ENCODE measurements at regions not wholly inside any gene's neighbourhood (a gene's known extent, or its start where the extent isn't known, plus 50 kb on each side); places are given as distances from the start of the nearest gene placed in this dataset.

DNA sequence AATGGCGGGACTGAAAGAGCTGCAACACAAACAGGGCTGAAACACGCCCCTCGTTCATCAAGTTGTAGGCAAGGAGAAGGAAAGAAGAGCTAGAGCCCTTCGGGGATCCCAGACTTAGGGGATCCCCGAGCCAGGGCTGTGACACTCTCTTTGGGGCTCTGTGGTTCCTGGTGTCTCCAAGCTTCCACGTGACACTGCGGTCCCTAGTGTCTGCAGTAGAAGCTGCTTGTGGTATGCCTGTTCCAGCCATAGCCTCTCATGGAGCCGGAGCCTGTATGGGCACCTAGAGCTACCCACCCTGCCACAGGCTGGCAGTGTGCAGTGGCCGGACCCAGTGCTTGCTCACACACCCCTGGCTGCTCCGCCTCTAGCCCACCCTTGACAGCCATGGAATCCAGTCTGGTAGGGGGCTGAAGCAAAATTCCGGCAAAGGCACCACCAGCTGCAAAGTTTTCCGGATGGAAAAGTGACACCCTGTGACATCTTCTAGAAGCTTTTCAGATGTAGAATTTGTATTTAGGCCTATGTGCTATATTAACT, 1439.6 kb upstream of the ACO1 start:
- CTCF ChIA-PET, result no interaction called here
- in situ Hi-C loops (cut with HindIII; ENCODE audit: low pct_unique_long_range_greater_than_20kb, low sequenced_read_pairs), result no loop called here

DNA sequence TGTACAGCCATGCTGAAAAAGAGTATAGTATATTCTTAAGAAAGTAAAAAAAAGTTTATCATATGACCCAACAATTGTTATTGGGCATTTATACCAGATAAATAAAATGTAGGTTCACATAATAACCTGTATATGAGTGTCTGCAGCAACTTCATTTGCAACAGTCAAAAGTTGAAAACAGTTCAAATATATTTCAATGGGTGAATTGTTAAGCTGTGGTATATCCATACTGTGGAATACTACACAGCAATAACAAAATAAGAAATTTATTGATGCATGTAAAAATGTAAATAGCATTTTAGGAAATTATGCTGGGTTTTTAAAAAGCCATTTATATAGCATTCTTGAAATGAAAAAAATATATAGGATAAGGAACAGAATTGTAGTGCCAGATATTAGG, 1420.1 kb upstream of the ACO1 start:
- intact Hi-C loops (cut with micrococcal nuclease; ENCODE audit: unreplicated experiment) (no loop called here), in situ Hi-C loops (cut with HindIII; ENCODE audit: low pct_unique_long_range_greater_than_20kb, low sequenced_read_pairs) (no loop called here)
- TF ChIP-seq, protein P1, sequence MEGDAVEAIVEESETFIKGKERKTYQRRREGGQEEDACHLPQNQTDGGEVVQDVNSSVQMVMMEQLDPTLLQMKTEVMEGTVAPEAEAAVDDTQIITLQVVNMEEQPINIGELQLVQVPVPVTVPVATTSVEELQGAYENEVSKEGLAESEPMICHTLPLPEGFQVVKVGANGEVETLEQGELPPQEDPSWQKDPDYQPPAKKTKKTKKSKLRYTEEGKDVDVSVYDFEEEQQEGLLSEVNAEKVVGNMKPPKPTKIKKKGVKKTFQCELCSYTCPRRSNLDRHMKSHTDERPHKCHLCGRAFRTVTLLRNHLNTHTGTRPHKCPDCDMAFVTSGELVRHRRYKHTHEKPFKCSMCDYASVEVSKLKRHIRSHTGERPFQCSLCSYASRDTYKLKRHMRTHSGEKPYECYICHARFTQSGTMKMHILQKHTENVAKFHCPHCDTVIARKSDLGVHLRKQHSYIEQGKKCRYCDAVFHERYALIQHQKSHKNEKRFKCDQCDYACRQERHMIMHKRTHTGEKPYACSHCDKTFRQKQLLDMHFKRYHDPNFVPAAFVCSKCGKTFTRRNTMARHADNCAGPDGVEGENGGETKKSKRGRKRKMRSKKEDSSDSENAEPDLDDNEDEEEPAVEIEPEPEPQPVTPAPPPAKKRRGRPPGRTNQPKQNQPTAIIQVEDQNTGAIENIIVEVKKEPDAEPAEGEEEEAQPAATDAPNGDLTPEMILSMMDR (IDR thresholded peaks at IDR 0.05), result no peak
- TF ChIP-seq REST (IDR thresholded peaks at IDR 0.05; ENCODE audit: insufficient read depth in 1 of 2, low read depth in 2 of 2, low read length in 1 of 2), result no peak
- no peak for TF ChIP-seq SIN3A (IDR thresholded peaks at IDR 0.05; ENCODE audit: borderline replicate concordance, insufficient read depth, low read depth, low read length)
- no peak for DNase-seq (ENCODE audit: low read depth, low spot score)
- Histone ChIP-seq H3K27me3 (ENCODE audit: control insufficient read depth, insufficient read depth, low read length) (no peaks in the 10 kb centered on the region), H3K9me3 (ENCODE audit: control insufficient read depth, insufficient read depth, low read depth, low read length) (no peaks in the 10 kb centered on the region), H3K27ac (ENCODE audit: low read length) (no peak overlapping the region), H3K4me3 (ENCODE audit: low read depth in 2 of 2, low read length in 2 of 2) (no peak overlapping the region), H3K4me1 (ENCODE audit: control insufficient read depth, insufficient read depth, low read length) (no peaks in the 10 kb centered on the region), H3K36me3 (ENCODE audit: control insufficient read depth, insufficient read depth, low read length) (no peaks in the 10 kb centered on the region)
- no TSS peak for BruUV-seq (replicated peaks)
- CTCF ChIA-PET, result no interaction called here
- ATAC-seq, result no peak
- POLR2A ChIA-PET, result no interaction called here

More for the DNA sequence above, 1439.6 kb upstream of the ACO1 start:
- intact Hi-C loops (cut with micrococcal nuclease; ENCODE audit: unreplicated experiment), result no loop called here
- TF ChIP-seq, protein P1 (IDR thresholded peaks at IDR 0.05), result no peak
- TF ChIP-seq REST (IDR thresholded peaks at IDR 0.05; ENCODE audit: insufficient read depth in 1 of 2, low read depth in 2 of 2, low read length in 1 of 2) (no peak), TCF7L2 (IDR thresholded peaks at IDR 0.05; ENCODE audit: low read depth, low read length) (no peak)
- H3K4me1 ChIP-seq (ENCODE audit: control insufficient read depth, insufficient read depth, low read length), result no peaks in the 10 kb centered on the region
- no peak overlapping the region for H3K4me3 ChIP-seq (ENCODE audit: low read depth in 2 of 2, low read length in 2 of 2)
- DNase-seq (ENCODE audit: low read depth, low spot score), result no peak
- POLR2A ChIA-PET, result no interaction called here
- no peaks in the 10 kb centered on the region for H3K27me3 ChIP-seq (ENCODE audit: control insufficient read depth, insufficient read depth, low read length)
- no TSS peak for BruUV-seq (replicated peaks)
- ATAC-seq, result no peak
- H3K27ac ChIP-seq (ENCODE audit: low read length), result no peak overlapping the region
- H3K9me3 ChIP-seq (ENCODE audit: control insufficient read depth, insufficient read depth, low read depth, low read length), result no peaks in the 10 kb centered on the region; the same call in 1 of the 2 replicates
- no peaks in the 10 kb centered on the region for H3K36me3 ChIP-seq (ENCODE audit: control insufficient read depth, insufficient read depth, low read length)
